ENCODE measurements at regions not wholly inside any gene's neighbourhood (a gene's known extent, or its start where the extent isn't known, plus 50 kb on each side); places are given as distances from the start of the nearest gene placed in this dataset.

DNA sequence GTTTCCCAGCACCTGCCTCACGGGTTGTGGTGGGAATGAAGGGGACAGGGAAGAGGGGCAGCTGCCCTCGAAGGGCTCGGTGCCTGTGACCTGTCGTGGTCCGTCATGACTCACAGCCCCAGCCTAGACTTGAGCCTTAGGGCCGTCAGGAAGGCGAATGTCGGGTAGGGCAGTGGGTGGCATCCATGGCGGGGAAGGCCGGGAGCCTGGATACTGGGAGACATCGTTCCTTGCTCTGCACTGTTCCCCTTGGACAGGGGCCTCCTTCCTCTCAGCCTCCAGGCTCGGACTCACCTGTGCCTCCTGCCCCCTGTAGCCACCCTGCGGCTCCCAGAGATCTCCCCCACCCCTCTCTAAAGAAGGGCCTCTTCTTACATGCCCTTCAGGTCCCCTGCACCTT lies 52.2 kb upstream of the APCDD1L start:
- TF ChIP-seq, protein P1, sequence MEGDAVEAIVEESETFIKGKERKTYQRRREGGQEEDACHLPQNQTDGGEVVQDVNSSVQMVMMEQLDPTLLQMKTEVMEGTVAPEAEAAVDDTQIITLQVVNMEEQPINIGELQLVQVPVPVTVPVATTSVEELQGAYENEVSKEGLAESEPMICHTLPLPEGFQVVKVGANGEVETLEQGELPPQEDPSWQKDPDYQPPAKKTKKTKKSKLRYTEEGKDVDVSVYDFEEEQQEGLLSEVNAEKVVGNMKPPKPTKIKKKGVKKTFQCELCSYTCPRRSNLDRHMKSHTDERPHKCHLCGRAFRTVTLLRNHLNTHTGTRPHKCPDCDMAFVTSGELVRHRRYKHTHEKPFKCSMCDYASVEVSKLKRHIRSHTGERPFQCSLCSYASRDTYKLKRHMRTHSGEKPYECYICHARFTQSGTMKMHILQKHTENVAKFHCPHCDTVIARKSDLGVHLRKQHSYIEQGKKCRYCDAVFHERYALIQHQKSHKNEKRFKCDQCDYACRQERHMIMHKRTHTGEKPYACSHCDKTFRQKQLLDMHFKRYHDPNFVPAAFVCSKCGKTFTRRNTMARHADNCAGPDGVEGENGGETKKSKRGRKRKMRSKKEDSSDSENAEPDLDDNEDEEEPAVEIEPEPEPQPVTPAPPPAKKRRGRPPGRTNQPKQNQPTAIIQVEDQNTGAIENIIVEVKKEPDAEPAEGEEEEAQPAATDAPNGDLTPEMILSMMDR (IDR thresholded peaks at IDR 0.05) = no peak
- no peak for TF ChIP-seq POLR2A (IDR thresholded peaks at IDR 0.05)
- no peak for TF ChIP-seq POLR2AphosphoS5 (IDR thresholded peaks at IDR 0.05)
